Activated CD8-positive, alpha-beta memory T cell treated with anti-CD3 and anti-CD28 coated beads for 36 hours (primary cell): ENCODE measurements at regions not wholly inside any gene's neighbourhood (a gene's known extent, or its start where the extent isn't known, plus 50 kb on each side); places are given as distances from the start of the nearest gene placed in this dataset.

Source experiments
- CTCF ChIA-PET: fragments of 350-600 bp; sonication (Branson Sonifier 250); formaldehyde crosslinking; loops from one replicate; lab custom pipeline; 2021; ENCODE audit warnings: antibody characterized with exemption; lab: Charles Lee
- POLR2A ChIA-PET: fragments of 350-600 bp; sonication (Branson Sonifier 250); formaldehyde crosslinking; loops from one replicate; lab custom pipeline; 2021; ENCODE audit warnings: antibody characterized with exemption; lab: Charles Lee

GRCh38 chr13:33891196-33891742 lies 73.3 kb downstream of the RFC3 start:
- POLR2A ChIA-PET, result no interaction called here
- CTCF ChIA-PET, result no interaction called here

- ChIA-PET CTCF (no interaction called here), POLR2A (no interaction called here)
Observed at GRCh38 chr13:33893559-33893958, 75.6 kb downstream of the RFC3 start.

GRCh38 chr13:33904431-33904830 lies 86.5 kb downstream of the RFC3 start:
- ChIA-PET POLR2A (no interaction called here), CTCF (no interaction called here)

GRCh38 chr13:33908116-33908515 lies 90.2 kb downstream of the RFC3 start:
- ChIA-PET POLR2A (no interaction called here), CTCF (no interaction called here)

GRCh38 chr13:33910255-33910654 lies 92.3 kb downstream of the RFC3 start:
- ChIA-PET POLR2A (no interaction called here), CTCF (no interaction called here)

- ChIA-PET CTCF (no interaction called here), POLR2A (no interaction called here)
Observed at GRCh38 chr13:33911521-33911920, 93.6 kb downstream of the RFC3 start.

- POLR2A ChIA-PET, result no interaction called here
- CTCF ChIA-PET, result no interaction called here
Observed at GRCh38 chr13:33913829-33914228, 95.9 kb downstream of the RFC3 start.

- CTCF ChIA-PET, result no interaction called here
- POLR2A ChIA-PET, result no interaction called here
Observed at GRCh38 chr13:33917190-33917589, 99.2 kb downstream of the RFC3 start.

GRCh38 chr13:33918199-33918932 lies 100.4 kb downstream of the RFC3 start:
- CTCF ChIA-PET, result no interaction called here
- POLR2A ChIA-PET, result no interaction called here

- CTCF ChIA-PET, result no interaction called here
- POLR2A ChIA-PET, result no interaction called here
Observed at GRCh38 chr13:33919120-33919519, 101.2 kb downstream of the RFC3 start.

- CTCF ChIA-PET, result no interaction called here
- POLR2A ChIA-PET, result no interaction called here
Observed at GRCh38 chr13:33925563-33925962, 107.6 kb downstream of the RFC3 start.

- POLR2A ChIA-PET, result no interaction called here
- CTCF ChIA-PET, result no interaction called here
Observed at GRCh38 chr13:33927315-33927714, 109.4 kb downstream of the RFC3 start.

- ChIA-PET POLR2A (no interaction called here), CTCF (no interaction called here)
Observed at GRCh38 chr13:33931397-33932311, 113.7 kb downstream of the RFC3 start.

- ChIA-PET POLR2A (no interaction called here), CTCF (no interaction called here)
Observed at GRCh38 chr13:33932769-33933406, 114.9 kb downstream of the RFC3 start.

- CTCF ChIA-PET, result no interaction called here
- POLR2A ChIA-PET, result no interaction called here
Observed at GRCh38 chr13:33933810-33934209, 115.9 kb downstream of the RFC3 start.

- ChIA-PET CTCF (no interaction called here), POLR2A (no interaction called here)
Observed at GRCh38 chr13:33934343-33934742, 116.4 kb downstream of the RFC3 start.

GRCh38 chr13:33934951-33935371 lies 117.0 kb downstream of the RFC3 start:
- POLR2A ChIA-PET, result no interaction called here

GRCh38 chr13:33935969-33936368 lies 118.0 kb downstream of the RFC3 start:
- POLR2A ChIA-PET, result no interaction called here
- CTCF ChIA-PET, result no interaction called here

More at GRCh38 chr13:33934951-33935371, 117.0 kb downstream of the RFC3 start:
- CTCF ChIA-PET, result no interaction called here

GRCh38 chr13:33937373-33938098 lies 119.6 kb downstream of the RFC3 start:
- POLR2A ChIA-PET, result no interaction called here
- CTCF ChIA-PET, result no interaction called here
